Neural cell (in vitro differentiated cells): ENCODE measurements at regions not wholly inside any gene's neighbourhood (a gene's known extent, or its start where the extent isn't known, plus 50 kb on each side); places are given as distances from the start of the nearest gene placed in this dataset.

Experiments
- H2AFZ ChIP-seq: fragments of 200-600, 300-800 bp; sonication (generic), shearing (Covaris generic); 2 replicates; pipeline ENCODE4 v1.6.0; 2014; ENCODE audit warnings: low read depth, mild to moderate bottlenecking, antibody characterized with exemption, low read length, moderate library complexity
- H3F3A ChIP-seq: fragments of 200-600 bp; shearing (Covaris generic); 2 replicates; pipeline ENCODE4 v1.6.1; 2016; ENCODE audit warnings: mild to moderate bottlenecking, moderate library complexity, mixed read lengths, antibody characterized with exemption, low read length; ENCODE audit not compliant: insufficient read depth, poor library complexity, severe bottlenecking
- H3K27ac ChIP-seq: fragments of 200-600, 300-800 bp; sonication (generic), shearing (Covaris generic); 2 replicates; pipeline ENCODE4 v1.5.1; 2014; ENCODE audit warnings: mild to moderate bottlenecking, low read length, moderate library complexity
- H3K27me3 ChIP-seq: fragments of 300-800, 200-600 bp; sonication (generic), shearing (Covaris generic); 2 replicates; pipeline ENCODE4 v1.6.0; 2014; ENCODE audit warnings: mild to moderate bottlenecking, low read depth, low read length, moderate library complexity; ENCODE audit not compliant: insufficient read depth
- H3K36me3 ChIP-seq: fragments of 300-800, 200-600 bp; sonication (generic), shearing (Covaris generic); 2 replicates; pipeline ENCODE4 v1.5.1; 2014; ENCODE audit warnings: mild to moderate bottlenecking, antibody characterized with exemption, low read length, moderate library complexity; ENCODE audit not compliant: insufficient read depth
- H3K4me2 ChIP-seq: fragments of 300-800, 200-600 bp; sonication (generic), shearing (Covaris generic); 2 replicates; pipeline ENCODE4 v1.6.0; 2014; ENCODE audit warnings: mild to moderate bottlenecking, low read length
- H3K4me3 ChIP-seq: fragments of 300-800, 200-600 bp; sonication (generic), shearing (Covaris generic); 2 replicates; pipeline ENCODE4 v1.5.1; 2014; ENCODE audit warnings: mild to moderate bottlenecking, low read length, moderate library complexity
- H3K79me2 ChIP-seq: fragments of 200-600 bp; shearing (Covaris generic); replicated peaks from 2 replicates; pipeline ENCODE4 v1.6.0; 2014; ENCODE audit warnings: mild to moderate bottlenecking, low read length, moderate library complexity; ENCODE audit not compliant: insufficient read depth
- H3K9ac ChIP-seq: fragments of 300-800, 200-600 bp; sonication (generic), shearing (Covaris generic); 2 replicates; pipeline ENCODE4 v1.6.1; 2016; ENCODE audit warnings: mild to moderate bottlenecking, low read length, mixed read lengths
- H3K9me2 ChIP-seq: fragments of 200-600 bp; shearing (Covaris generic); 2 replicates; pipeline ENCODE4 v1.6.1; 2016; ENCODE audit warnings: mild to moderate bottlenecking, low read length, mixed read lengths; ENCODE audit not compliant: insufficient read depth
- H3K9me3 ChIP-seq: fragments of 200-600, 300-800 bp; sonication (generic), shearing (Covaris generic); 2 replicates; pipeline ENCODE4 v1.6.1; 2016; ENCODE audit warnings: mild to moderate bottlenecking, mixed run types, low read length, moderate library complexity, mixed read lengths
- H4K20me1 ChIP-seq: fragments of 200-600 bp; shearing (Covaris generic); 2 replicates; pipeline ENCODE4 v1.6.1; 2016; ENCODE audit warnings: mild to moderate bottlenecking, mixed run types; ENCODE audit not compliant: insufficient read depth
- CTCF ChIP-seq: fragments of 450-650 bp; IDR thresholded peaks from 2 replicates; pipeline ENCODE4 v1.5.1; 2014; ENCODE audit warnings: antibody characterized with exemption, mild to moderate bottlenecking, moderate library complexity; ENCODE audit not compliant: poor library complexity, severe bottlenecking
- EP300 ChIP-seq: fragments of 450-650 bp; conservative IDR thresholded peaks from 2 replicates; pipeline ENCODE4 v1.6.1; 2014; ENCODE audit warnings: antibody characterized with exemption, mild to moderate bottlenecking, moderate library complexity; ENCODE audit not compliant: poor library complexity, severe bottlenecking
- EZH2 ChIP-seq: fragments of 200-600, 300-800 bp; shearing (Covaris generic), sonication (generic); IDR thresholded peaks from 2 replicates; pipeline ENCODE4 v1.6.1; 2014; ENCODE audit warnings: antibody characterized with exemption, low read length, borderline replicate concordance, mild to moderate bottlenecking; ENCODE audit not compliant: insufficient read depth, poor library complexity, severe bottlenecking
- MXI1 ChIP-seq: fragments of 450-650 bp; conservative IDR thresholded peaks from 2 replicates; pipeline ENCODE4 v1.6.1; 2014; ENCODE audit warnings: antibody characterized with exemption, mild to moderate bottlenecking; ENCODE audit not compliant: poor library complexity, severe bottlenecking
- POLR2AphosphoS5 ChIP-seq: IDR thresholded peaks from 2 replicates; pipeline ENCODE4 v1.6.1; 2012
- RAD21 ChIP-seq: fragments of 450-650 bp; conservative IDR thresholded peaks from 2 replicates; pipeline ENCODE4 v1.6.1; 2014; ENCODE audit warnings: antibody characterized with exemption, mild to moderate bottlenecking, moderate library complexity
- REST ChIP-seq: IDR thresholded peaks from 2 replicates; pipeline ENCODE4 v1.6.1; 2012; ENCODE audit warnings: borderline replicate concordance
- SMC3 ChIP-seq: fragments of 450-650 bp; conservative IDR thresholded peaks from 2 replicates; pipeline ENCODE4 v1.6.1; 2014; ENCODE audit warnings: antibody characterized with exemption, mild to moderate bottlenecking, moderate library complexity; ENCODE audit not compliant: poor library complexity
- TAF1 ChIP-seq: IDR thresholded peaks from 2 replicates; pipeline ENCODE4 v1.6.1; 2012; ENCODE audit warnings: low read depth

- Histone ChIP-seq H4K20me1 (no peaks in the 10 kb centered on the region), H3K27ac (no peak overlapping the region), H2AFZ (no peak overlapping the region), H3F3A (peaks cover 3% of the 10 kb centered on the region), H3K27me3 (no peaks in the 10 kb centered on the region), H3K4me3 (no peak overlapping the region), H3K4me2 (no peak overlapping the region), H3K36me3 (no peaks in the 10 kb centered on the region), H3K9ac (no peak overlapping the region), H3K79me2 (no peaks in the 10 kb centered on the region), H3K9me2 (no peaks in the 10 kb centered on the region), H3K9me3 (peaks cover 5% of the 10 kb centered on the region)
- TF ChIP-seq CTCF, result no peak
- no peak for TF ChIP-seq EZH2
- TF ChIP-seq POLR2AphosphoS5, result no peak
- TF ChIP-seq EP300, result no peak
- TF ChIP-seq REST, result no peak
- no peak for TF ChIP-seq MXI1
- no peak for TF ChIP-seq SMC3
- no peak for TF ChIP-seq RAD21
- TF ChIP-seq TAF1, result no peak
These were observed 297.4 kb downstream of the TENT4A start for GRCh38 chr5:7010591-7010990.

GRCh38 chr5:7012057-7012456 is 298.8 kb downstream of the TENT4A start:
- Histone ChIP-seq H2AFZ (no peak overlapping the region), H3K9ac (no peak overlapping the region), H3K4me2 (no peak overlapping the region), H3F3A (peaks cover 3% of the 10 kb centered on the region), H3K36me3 (no peaks in the 10 kb centered on the region), H3K79me2 (no peaks in the 10 kb centered on the region), H3K4me3 (no peak overlapping the region), H3K27me3 (no peaks in the 10 kb centered on the region), H3K9me2 (no peaks in the 10 kb centered on the region), H3K9me3 (peaks cover 5% of the 10 kb centered on the region), H3K27ac (no peak overlapping the region), H4K20me1 (no peaks in the 10 kb centered on the region)
- TF ChIP-seq POLR2AphosphoS5 (no peak), EP300 (no peak), EZH2 (no peak), SMC3 (no peak), CTCF (no peak), TAF1 (no peak), MXI1 (no peak)
